Activated CD4-positive, alpha-beta T cell treated with anti-CD3 and anti-CD28 coated beads for 48 hours (primary cell): ENCODE measurements at regions not wholly inside any gene's neighbourhood (a gene's known extent, or its start where the extent isn't known, plus 50 kb on each side); places are given as distances from the start of the nearest gene placed in this dataset.
A peak's percentile ranks its signal among the peaks of the same experiment; 100 is the strongest.

Experiments used
- DNase-seq: peaks from one replicate; pipeline ENCODE4 v3.0.0-alpha.2; 2020

DNA sequence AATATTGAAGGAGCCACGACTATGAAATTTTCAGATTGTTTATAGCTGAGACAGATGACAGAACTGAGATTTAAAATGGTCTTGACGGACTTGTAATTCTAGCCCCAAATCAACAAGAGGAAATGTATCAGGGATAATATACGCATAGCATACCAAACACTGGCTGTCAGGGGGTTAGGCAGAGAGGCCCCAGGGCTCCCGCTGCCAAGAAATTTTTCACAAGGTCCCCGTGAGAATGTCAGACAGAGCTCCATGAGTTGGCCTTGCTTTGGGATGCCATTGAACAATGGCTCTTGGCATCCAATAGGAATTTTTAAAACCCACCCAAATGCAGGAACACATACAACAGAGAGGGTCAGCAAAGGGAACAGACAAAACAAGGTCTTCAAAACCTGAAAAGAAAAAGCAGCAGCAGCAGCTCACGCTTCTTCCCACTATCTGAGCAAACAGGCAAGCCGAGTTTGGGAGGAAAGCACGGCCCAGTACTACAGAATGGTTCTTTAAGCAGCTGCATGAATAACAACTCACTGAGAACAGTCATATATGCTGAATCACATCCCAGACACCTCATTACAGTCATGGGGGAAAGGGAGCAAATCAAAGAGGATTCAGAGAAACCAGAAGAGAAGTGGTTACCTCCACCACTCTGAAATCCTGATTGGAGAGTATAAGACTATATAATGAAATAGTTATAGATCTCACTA, 445.6 kb downstream of the RND3 start:
- no peak for DNase-seq

DNA sequence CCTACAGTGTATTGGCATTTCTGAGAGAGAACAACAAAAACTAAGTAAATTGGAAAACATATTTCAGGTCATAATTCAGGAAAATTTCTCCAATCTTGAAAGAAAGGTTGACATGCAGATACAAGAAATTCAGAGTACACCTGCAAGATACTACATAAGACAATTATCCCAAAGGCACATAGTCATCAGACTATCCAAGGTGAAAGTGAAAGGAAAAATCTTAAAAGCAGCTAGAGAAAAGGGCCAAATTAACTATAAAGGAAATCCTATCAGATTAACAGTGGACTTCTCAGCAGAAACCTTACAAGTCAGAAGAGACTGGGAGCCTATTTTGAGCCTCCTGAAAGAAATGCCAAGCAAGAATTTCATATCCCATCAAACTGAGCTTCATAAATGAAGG, 449.0 kb upstream of the MMADHC start:
- DNase-seq: no peak

DNA sequence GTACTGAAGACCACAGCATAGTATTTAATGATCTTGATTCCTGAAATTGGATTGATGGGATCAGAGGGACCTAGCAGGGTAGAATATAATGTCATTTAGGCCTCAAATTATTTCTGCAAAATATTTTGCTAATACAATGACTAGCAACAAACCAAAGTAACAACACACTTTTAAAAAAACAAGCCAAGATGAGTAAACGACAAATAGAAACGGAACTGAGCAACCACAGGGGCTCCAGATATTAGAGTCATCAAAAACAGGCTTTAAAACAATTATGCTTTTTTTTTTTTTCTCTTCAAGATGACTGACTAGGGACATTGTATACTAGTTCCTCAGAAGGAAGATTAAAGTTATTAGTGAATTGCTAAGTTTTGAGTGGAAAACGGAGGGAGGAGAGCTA, 447.1 kb upstream of the MMADHC start:
- no peak for DNase-seq

DNA sequence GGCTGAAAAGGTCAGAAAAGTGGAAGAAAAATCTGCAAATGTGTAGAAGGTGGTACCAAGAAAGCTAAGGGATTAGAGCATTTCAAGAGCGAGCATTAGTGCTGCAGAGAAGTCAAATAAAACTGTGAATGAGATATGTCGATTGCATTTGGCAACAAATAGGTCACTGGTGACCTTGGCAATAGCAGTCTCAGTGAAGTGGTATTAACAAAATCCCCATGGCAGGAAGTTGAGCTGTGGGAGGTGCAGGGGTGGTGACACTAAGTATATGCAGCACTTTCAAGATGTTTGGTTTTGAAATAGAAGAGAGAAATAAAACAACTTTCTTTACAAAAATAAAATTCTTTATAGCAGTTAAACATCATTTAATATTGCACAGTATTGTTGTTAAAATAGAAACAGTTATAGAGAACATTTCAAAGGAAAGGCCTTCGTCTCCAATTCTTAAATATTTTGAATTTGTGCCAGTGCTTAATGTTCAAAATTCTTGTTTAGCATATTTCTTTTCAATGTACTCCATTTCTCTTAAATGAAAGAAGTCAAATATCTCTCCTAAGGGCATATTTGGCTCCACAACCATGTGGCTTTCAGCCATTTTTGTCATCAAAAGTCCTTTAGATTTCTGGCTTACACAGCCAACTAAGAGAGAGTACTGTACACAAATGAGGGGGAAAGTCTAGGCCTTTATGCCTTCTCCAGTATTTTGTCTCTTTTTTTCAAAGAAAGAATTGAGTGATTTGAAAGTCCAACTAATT, 443.0 kb upstream of the MMADHC start:
- no peak for DNase-seq

DNA sequence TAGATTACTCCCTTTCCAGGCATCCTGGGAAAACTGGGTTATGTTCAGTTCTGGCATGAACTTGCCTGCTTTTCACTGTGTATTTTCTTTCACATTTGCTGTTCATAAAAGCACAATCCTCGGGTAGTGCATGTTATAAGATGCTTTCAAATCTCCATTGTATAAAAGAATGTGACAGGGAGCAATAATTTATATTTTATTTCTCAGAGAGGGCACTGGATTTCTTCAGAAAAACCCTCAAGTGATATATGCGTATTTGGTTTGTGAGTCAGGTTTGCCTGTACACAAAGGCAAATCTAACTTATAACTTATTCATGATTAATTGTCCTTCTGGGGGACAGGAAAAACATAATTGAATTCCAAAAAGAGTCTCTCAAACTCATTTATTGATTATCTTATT, 440.7 kb upstream of the MMADHC start:
- no peak for DNase-seq

DNA sequence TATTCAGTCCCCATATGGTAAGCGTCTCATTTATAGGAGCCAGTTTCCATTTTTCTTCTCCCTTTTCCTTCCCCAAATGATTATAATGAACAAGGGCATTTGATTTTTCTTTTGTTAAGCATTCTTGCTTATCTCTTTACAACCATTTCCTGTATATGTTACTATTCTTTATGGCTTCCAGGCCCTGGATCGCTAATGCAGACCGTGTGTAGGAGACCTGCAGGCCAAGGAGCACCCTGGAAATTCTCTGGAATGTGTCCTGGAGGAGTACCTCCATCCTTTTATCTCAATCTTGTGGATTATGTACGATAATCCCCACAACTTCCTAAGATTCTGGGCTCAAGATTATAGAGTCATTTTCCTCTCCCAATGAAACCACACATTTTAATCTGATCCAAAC, 439.6 kb upstream of the MMADHC start:
- DNase-seq: no peak

DNA sequence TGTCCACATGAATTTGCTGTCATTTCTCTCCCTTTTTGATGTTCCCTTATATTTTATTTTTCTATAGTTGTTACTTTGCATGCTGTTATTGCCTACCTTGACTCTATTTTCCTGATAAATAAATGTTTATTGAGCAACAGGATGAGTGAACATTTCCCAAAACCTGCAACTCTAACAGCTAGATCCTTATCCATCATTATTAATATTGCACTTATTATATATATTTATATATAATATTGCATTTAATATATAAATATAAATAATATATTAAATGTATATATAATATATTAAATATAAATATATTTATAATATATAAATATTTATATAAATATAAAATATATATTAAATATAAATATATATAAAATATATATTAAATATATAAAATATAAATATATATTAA, 436.1 kb upstream of the MMADHC start:
- DNase-seq: no peak

DNA sequence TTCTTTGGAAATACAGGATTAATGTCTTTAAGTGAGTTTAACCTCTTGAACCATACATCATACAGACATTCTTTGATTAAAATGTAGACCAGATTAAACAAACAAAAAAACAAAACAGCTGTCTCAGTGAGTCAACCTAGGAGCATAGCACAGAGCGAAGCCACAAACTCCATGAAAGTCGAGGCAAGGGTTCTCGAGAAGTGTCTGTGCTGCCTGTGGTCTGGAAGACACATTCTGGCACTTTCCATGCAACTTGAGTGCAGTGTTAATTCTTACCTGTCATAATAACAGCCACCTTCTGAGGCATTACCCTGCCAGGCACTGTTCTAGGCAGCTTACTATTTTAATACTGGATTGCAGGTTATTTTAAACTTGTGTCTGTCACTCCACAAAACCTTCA, 435.5 kb upstream of the MMADHC start:
- DNase-seq: peak; percentile 17

DNA sequence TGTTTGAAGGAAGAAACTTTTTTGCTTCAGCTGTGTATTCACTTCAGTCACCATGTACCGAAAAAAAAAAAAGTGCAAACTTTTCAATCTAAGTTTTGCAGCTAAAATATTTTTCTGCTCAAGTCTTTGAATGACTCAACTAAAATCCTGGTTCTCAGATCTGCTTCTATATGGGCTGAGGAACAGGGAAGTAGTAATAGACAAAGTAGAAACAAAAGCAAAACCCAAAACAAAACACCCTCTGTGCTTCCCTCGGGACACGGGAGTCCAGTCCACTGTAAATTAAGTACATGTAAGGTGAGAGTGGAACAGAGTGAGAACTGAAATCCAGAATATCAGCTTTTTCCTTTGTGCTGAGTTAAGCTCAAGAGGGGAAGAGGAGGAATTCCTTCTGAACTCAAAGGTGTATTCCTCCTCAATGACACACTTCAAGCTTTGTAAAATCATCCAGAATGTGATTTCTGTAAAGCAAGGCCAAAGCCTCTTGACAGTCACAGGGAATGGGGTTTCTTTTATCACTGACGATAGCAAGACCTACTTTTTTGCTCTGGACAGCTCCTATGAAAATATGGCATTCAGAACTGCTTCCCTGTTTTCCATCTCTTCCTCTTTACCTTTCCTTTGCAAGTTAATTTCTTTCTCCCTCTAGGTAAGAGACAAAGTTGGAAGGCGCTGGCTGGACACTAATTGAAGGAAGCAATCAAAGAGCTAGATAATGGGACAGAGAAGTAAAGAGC, 433.5 kb upstream of the MMADHC start:
- DNase-seq: no peak

DNA sequence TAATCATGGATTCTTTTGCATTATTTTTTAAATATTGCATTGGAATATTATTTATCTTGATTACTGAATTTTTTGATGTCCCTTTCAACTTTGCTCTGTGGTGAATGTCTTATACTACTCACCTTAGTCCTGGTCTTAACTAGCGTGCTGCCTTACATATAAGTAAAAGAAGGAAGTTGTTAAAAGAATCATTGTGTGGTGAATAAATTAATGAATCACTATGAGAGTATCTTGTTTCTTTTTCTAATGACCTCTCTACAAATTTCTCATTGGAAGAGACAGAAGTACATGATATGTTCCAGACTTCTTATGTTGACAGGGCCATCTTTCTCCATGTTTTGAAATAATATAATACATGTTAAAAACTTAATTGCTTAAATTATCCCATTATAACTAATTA, 432.6 kb upstream of the MMADHC start:
- no peak for DNase-seq

DNA sequence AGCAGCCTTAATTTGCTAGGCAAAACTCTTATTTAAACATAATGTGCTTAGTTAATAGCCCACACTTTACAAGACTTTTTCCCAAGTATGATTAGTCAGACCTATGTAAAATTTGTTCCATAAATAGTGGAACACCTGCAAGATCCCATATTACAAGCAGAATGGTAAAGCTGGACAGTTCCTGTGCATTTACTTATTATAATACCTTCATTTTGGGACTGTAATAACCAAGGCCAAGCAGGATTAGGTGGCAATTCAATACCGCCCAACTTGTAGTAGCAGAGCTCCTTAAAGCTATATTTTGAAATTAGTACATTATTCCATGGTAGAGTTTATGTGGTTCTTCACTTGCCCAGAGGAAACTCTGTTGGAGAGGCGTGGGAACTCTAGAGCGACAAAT, 431.5 kb upstream of the MMADHC start:
- DNase-seq: no peak

DNA sequence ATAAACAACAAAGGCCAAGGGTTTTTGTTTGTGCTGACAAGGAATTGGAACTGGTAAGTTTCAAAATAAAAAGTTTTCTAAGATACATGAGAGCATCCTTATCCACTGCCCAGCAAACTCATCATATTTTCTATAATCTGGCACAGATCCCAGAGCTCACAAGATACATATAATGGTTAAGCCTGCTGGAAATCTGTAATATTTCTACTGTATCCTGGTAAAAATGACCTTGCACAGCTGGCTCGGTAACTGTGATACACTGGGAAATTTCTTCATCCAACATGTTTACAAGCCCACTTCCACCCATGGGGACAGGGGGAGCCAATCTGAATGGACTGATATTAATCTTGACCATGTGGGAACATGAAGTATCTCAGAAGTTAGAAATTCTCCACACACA, 425.4 kb upstream of the MMADHC start:
- DNase-seq: no peak

DNA sequence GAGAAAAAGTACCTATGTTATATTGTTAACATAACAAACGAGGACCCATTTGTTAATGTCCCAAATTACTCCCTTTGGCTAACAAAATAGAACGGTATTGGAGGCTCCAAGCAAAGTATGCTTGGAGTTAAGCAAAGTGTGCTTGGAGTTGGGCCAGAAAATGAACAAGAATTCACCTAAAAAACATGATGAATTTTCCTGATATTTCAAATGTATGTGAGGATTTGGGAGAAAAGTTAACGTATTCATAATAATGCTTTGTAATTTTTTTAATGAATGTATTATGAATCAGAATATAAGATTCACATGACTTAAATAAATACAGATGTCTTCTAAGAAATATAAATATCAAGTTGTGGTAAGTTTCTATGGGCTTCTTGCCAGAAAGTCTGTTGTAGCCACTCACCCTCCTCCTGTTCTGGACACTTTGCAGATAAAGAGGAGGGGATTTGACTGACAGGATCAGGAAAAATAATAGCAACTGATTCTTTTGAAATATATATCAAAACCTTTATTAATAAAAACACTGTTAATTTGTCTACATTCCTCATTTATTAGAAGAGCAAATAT, 423.7 kb upstream of the MMADHC start:
- DNase-seq: no peak

DNA sequence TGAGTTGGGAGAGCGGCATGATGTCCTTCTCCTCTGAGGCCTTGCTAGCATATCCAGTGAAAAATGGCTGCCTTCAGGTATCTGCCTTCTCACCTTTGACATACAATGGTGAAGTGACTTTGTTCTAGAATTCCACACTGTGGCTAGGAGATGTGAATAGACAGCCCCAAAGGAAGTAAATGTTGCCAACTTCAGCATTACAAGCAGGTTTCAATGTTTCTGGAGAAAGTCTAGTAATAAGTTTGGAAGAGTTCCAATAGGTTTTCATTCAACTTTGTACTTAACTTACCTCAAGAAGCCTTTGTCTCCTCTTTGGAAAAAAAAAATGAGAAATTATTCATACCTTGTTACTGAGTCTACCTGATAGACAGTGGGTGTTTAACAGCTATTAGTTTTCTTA, 421.3 kb upstream of the MMADHC start:
- DNase-seq: no peak

DNA sequence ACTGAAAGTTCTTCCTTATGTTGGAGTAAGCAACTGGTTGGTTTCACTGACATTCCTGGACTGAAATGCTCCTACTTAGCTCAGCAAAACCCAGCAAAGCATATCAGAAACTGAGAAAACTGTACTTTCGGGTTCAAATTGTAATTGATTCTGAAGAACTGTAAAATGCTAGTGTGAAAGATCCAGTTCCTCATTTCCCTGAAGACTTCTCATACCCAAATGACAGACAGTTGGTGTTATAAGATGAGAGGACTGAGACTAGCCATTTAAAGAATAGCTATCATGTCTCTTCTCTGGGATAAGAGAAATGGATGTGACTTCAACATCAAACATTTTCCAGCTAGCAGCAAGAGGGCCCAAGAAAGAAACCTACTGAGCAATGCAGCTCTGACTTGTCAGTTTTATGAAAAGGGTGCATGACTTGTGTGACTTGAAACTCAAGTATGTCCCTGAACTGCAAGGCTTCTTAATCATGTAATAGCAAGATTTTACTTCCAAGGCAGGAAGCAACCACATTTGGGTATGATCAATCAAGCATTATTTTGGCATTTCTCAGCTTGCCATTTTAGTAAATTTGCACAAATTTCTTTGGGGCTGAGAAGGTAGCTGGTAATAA, 420.3 kb upstream of the MMADHC start:
- DNase-seq: no peak

DNA sequence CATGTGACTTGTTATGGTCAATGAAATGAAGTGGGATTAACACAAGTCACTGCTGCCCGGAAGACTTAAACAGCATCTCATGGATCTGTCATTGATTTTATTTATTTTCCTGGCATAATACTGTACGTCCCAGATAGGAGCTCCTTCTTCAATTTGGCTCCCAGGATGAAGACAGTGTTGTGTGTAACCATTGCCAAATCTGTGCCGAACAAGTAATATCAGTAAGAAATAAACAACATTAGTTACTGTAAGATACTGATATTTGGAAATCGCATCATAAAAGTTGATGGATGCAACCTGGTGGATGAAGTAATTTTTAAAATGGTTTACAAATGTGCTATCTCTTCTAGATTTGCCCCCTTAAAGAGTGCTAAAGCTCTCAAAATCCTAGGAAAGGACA, 419.0 kb upstream of the MMADHC start:
- DNase-seq: no peak

DNA sequence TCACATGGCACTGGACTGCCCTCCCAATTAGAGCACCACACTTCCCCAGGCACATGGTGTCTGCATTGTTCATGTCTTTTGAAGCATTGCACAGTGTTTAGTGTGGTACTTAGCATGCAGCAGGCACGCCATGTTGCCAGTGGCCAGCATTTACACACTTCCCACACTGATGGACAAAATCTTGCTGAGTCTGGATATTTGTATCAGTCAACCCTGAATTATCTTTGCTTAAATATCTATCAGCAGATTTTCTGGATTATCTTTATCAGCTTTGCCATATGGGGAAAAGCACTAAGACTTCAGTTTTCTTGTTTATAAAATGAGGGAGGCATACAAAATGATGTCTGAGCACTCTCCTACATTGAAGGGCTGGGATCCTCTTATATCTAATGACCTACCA, 416.0 kb upstream of the MMADHC start:
- no peak for DNase-seq

DNA sequence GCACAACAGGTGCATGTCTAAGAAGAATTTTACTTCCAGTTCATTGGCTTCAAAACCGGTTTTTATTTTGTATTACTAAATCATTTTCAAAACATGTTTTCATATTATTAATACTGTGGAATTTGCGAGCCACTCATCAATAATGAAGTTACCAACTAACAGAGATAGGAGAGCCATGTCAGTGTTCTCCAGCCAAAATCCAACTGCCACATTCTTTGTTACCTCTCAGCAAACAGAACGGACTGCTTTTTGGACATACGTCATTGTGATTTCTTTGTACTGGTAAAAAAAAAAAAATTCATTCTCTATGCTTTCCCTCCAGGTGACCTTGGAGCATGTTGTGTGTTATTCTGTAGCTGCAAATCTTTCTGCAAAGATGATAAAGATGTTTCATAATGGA, 414.2 kb upstream of the MMADHC start:
- no peak for DNase-seq

DNA sequence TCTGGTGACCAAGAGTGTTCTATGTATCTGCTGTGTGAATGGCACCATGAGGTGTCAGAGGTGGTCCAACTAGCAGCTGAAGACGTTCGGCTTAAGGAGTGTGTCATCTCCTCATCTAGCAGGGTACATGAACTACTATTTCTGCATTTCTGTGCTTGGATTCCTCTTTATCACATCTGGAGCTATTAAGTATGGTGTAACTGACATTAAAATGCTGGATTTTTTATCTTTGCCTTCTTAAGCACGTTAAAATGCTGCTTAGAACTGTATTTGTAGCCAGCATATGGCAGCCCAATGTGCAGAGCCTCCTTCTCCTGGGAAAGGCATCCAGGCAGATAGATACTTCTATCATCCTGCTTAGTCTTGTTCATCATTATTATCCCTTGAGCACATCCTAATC, 409.3 kb upstream of the MMADHC start:
- no peak for DNase-seq

DNA sequence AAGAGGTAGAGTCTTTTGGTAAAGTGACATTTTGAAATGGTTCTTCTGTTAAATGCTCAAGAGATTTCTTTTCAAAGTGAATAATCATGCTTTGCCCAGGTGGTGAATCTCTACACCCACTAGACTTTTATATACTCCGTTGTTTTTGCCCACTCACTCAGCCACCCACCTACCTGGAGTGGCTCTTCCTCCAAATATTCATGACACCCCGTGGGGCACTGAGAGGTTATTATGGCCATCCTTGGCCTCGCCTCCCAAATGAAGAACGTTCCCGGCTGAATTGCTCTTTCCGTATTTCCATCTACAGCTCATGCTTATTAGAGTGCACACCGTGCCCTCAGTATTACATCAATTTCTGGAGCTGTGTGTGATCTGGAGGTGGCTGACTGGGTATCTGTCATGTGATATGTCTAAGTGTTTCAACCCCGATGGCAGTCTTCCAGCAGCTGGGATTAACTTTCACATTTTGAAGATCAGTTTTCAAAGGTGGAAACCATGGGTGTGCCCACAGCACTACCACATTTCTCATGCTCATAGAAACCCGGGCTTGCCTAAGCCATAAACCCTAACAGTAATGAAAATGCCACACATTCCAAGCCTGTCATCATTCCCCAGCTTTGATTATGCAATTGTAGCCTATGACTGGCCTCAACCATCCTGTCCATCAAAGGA, 406.6 kb upstream of the MMADHC start:
- DNase-seq: no peak

DNA sequence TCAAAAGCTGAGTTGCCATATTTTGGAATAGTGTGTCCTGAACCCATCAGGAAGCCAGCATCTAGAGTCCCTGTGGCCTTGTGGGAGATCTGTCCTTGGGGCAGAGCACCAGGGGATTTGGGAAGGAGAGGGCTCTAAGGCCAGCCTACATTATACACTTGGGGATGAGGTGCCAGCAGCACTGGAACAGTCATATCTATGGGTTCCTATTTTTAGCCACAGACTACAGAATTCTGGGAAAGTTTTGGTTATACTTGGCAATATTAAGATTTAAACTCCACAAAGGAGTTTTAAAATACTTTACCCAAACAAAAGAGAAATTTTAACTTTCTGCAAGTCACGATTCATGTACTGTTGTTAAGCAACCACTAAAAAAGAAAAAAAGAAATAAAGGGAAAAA, 405.7 kb upstream of the MMADHC start:
- no peak for DNase-seq

DNA sequence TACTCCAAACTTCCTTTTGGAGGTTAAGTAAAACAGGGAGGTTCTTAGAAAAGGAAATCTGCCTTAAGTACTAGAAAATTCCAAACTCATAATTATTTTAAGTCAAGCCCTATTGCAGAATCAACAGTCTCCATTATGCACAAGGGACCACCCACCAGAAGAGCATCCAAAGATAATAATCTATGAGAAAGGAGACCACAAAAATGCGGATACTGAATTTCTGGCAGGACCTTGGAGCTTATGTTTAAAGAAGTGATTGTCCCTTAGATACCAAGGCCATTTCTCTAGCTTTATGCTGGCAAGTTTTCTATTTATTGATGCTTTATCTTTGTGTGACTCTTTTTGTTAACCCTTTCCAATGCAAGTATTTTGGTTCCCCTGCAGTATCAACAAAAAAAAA, 404.0 kb upstream of the MMADHC start:
- DNase-seq: no peak

DNA sequence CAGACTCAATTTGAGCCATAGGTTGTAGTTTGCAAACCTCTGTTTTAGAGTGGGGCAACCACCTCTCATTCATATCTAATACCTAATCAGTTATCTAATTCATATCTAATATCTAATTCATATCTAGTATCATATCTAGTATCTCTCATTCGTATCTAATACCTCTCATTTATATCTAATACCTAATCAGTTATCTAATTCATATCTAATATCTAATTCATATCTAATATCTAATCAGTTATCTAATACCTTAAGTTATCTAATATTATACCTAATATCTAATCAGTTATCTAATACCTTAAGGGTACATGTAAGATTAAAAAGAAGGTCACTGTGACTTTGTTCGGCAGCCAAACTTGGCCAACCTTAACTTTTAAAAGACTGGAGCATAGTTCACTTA, 403.4 kb upstream of the MMADHC start:
- DNase-seq: no peak
